ENCODE measurements at regions not wholly inside any gene's neighbourhood (a gene's known extent, or its start where the extent isn't known, plus 50 kb on each side); places are given as distances from the start of the nearest gene placed in this dataset.

- TF ChIP-seq SIN3A (conservative IDR thresholded peaks at IDR 0.05 in 1 of 2, IDR thresholded peaks at IDR 0.05 in 1 of 2; ENCODE audit: low read depth in 1 of 2, low read length in 2 of 2): no peak
- no peak for TF ChIP-seq POU5F1 (IDR thresholded peaks at IDR 0.05; ENCODE audit: low read depth, low read length)
- TF ChIP-seq KDM5A (IDR thresholded peaks at IDR 0.05; ENCODE audit: low read length): no peak
- TF ChIP-seq SIX5 (IDR thresholded peaks at IDR 0.05; ENCODE audit: low read depth, low read length): no peak
These were observed 105.7 kb downstream of the PLEKHG1 start (continued) for GRCh38 chr6:150705392-150705791.

All from H1 (cell line).